ENCODE measurements at regions not wholly inside any gene's neighbourhood (a gene's known extent, or its start where the extent isn't known, plus 50 kb on each side); places are given as distances from the start of the nearest gene placed in this dataset.

- TF ChIP-seq CTCF (conservative IDR thresholded peaks at IDR 0.05; ENCODE audit: low read length): no peak
- no peak for TF ChIP-seq EZH2phosphoT487 (IDR thresholded peaks at IDR 0.05; ENCODE audit: borderline replicate concordance)
Measured at GRCh38 chr10:104584541-104584940, 56.5 kb upstream of the SORCS3 start.

Data from Loucy (cell line).